HG03342 (cell line): ENCODE measurements at regions not wholly inside any gene's neighbourhood (a gene's known extent, or its start where the extent isn't known, plus 50 kb on each side); places are given as distances from the start of the nearest gene placed in this dataset.

Experiments
- ATAC-seq: cut with Tn5 transposase; IDR thresholded peaks from one replicate; pipeline ENCODE4 v1.9.1; 2021; ENCODE audit warnings: mild to moderate bottlenecking, moderate library complexity; ENCODE audit not compliant: unreplicated experiment

DNA sequence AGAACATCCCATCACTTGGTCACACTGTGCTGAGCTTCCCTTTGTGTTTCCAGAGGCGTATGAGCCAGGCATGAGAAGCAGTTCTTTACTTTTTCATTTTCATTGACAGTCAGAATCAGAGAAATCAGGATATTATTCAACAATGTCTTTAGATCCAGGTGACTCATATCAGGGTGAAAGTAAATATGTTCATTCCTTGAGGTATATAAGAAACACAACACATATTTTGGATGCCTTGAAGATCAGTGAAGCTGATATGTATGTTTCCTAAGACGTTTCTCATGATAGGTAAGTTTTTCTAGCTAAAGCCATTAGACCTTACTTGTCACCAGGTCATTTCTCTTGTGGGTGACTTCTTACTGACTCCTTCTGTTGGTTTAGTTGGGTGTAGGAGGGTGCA, 505.6 kb downstream of the CDH26 start:
- no peak for ATAC-seq

- ATAC-seq, result no peak
These were observed 507.2 kb downstream of the CDH26 start for GRCh38 chr20:60465439-60465838.

DNA sequence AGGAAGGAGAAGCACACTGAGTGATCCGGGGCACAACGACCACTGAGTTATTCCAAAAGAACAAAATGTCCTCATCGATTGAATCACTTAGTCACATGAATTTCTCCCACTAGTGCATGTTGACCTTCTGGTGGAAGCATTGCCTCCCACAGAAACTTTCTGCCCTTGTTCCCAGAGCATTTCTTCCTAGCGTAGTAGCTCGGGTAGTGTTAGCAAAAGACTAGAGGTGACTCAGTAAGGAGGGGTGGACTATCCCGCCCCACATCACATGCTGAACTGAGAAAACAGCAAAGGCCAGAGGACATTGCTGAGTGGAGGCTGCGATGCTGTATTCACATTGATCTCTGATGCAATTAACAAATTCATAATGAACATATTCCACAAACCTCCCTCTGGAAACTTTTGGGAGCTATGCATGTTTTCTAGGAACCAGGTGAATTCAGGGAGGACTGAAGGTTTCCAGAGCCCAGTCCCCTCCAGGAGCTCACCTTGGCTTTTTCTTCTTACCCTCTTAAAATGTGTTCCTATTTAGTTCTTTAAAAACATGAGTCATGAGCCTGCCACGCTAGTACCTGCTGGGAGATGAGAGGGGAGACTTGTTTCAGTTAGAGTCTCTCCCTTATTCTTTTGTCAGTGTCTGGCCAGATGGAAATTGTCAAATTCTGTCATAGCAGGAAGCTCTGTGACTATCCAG, 507.9 kb downstream of the CDH26 start:
- no peak for ATAC-seq

GRCh38 chr20:60466687-60467022, 508.4 kb downstream of the CDH26 start:
- ATAC-seq, result no peak

DNA sequence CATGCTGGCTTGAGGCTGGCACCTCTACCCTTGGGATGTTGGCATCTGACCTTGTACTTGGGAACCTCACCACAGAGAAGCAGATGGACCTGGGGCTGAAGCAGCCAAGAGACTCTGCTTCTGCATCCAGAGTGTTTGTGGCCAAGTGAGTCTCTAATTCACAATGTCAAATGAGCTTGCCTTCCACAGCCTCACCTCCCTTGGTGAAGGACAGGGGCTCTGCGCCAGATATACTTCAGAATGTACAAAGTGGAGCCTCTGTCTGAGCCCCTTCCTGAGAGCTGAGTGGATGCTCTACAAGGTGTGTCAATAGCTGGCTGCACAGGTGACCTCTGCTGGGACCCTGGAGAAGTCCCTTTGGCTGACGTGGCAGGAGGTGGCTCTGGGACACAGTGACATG, 508.9 kb downstream of the CDH26 start:
- no peak for ATAC-seq

DNA sequence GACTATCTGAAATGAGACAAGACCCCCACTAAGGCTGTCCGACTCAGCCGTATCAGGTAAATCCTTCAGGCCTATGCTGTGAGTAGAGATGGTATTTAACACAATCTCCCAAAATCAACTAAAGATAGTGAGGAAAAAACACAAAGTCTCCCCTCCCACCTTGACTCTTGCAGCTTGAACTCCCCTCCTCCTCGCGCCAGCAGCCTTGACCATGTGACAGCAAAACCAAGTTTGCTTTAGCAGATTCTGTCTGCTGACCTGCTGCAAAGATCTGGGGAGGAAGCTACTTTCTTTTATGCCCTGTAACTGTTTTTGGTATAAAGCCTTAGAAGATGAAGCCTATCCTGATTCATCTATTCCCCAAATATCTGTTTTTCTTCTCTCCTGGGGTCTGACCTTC, 509.5 kb downstream of the CDH26 start:
- no peak for ATAC-seq

DNA sequence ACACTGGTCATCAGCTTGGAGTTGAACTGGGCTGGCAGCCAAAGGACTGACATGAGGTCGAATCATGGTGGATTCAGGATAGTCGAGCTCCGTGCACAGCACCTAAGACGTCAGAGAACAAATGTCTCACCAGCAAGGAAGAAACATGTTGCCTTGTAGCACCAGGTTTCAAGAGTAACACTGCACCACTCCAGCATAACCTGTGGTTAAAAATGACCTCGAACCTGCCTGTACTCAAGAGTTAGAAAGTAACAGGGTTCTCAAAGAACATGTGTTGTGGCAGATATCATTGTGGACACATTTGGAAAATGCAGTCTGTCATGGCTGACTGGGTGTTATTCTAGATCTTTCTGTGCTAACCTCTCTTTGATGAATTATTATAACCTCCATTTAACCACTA, 511.6 kb downstream of the CDH26 start:
- ATAC-seq, result no peak

DNA sequence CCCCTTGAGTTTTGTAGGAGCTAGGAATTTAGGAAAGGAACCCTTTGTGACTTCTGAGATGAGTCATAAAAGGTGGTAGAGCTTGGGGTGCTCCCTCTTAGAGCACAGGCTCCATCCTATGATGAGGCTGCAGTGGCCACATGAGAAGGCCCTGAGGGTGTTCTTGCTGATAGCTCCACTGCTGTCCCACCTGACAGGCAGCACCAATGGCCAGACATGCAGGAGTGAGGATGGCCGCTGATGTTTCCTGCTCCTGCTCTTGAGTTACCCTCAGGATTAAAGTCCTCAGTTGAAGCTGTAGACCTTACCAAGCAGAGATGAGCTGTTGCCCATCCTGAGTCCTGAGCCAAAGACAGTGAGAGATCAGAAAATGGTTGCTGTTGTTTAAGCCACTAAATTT, 512.1 kb downstream of the CDH26 start:
- ATAC-seq, result no peak

GRCh38 chr20:60473211-60473610, 515.0 kb downstream of the CDH26 start:
- ATAC-seq, result no peak

GRCh38 chr20:60474385-60474910, 516.2 kb downstream of the CDH26 start:
- no peak for ATAC-seq

DNA sequence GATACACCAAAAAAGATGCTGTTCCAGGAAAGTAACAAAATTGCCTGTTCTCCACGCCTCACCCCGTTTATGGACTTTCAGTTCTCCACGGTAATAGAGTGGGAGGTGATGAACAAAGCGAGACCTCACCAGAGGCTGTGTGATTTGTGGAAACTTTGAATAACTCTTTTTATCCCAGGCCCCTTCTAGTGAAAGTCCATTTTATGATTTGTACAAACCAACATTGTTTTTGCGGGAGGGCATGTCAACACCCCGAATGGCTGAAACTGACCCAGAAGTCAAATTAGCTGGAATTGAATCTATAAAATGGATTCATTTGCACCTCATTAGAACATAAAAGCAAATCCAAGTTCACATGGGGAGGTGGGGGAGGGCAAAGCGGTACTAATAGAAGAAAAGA, 517.8 kb downstream of the CDH26 start:
- ATAC-seq, result no peak

GRCh38 chr20:60477958-60478357, 519.7 kb downstream of the CDH26 start:
- no peak for ATAC-seq

DNA sequence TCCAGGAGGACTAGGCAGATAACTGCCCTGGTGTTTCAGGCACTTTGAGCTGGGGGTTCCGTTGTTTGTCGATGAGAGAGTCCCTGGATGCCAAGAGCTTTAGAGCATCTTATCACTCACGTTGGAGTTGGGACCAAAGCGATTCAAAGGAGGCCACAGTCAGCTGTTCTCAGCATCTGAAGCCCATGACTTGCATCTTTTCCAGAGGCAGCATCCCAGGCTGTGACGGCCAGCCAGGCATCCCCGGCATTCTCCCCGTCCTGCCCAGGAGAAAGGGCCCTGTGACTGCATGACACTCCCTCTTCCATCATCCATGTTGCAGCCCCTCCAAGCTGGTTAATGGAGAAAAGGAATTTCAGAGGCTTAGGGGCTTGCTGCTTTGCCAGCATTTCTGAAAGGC, 520.3 kb downstream of the CDH26 start:
- ATAC-seq, result no peak

- ATAC-seq, result no peak
These were observed 522.9 kb downstream of the CDH26 start for GRCh38 chr20:60480950-60481742.

DNA sequence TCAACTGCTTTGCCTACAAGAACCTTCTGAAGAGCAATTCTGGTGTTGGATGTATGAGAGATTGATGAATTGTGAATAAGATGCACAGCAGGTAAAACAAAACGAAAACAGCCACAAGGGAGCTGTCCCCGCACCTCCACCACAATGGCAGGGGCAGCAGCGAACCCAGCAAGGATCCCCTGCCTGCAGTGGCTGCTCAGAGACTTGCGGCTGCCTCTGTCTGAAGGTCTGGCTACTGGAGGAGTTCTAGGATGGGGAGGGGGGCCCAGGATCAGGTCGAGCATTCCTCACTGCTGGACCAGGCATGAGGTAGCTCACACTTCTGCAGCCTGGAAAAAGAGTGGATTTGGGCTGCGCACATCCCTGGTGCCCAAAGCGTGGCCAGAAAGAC, 523.5 kb downstream of the CDH26 start:
- no peak for ATAC-seq

GRCh38 chr20:60482221-60483008, 524.2 kb downstream of the CDH26 start:
- ATAC-seq, result no peak

DNA sequence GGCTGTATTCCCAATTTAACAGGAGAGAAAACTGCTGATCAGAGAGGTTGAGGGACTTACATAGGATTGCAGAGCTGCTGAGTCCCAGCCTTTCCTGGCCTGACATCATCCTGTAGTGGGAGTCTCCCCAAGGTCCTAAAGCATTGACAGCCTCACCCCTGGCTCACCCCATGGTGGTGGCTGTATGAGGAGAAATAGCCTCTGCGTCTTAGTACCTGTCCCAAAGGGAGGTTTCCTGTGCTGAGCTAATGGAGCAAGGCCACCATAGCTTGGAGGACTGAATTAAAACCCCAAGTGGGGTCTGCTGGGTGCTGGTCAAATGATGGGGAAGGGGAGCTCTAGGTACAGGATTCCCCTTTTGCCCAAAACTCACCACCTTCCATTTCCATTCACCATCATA, 525.1 kb downstream of the CDH26 start:
- no peak for ATAC-seq

DNA sequence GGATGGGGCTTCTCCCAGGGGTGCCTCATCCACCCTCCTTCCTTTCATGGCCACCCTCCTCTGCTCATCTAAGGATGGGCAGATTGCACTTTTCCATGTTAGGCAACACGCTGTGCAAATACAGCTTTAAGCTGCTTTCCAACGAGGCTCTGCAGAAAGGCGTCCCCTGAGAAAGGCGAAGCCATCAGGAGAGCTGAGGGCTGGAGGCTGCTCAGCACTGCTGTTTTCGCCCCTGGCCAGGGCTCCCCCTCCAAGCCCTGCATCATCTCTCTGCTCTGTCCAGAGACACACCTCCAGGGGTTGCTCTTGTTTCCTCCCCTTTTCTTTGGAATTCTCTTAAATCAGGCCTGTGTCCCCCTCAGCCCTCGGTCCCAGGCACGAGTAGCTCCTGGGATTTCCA, 526.1 kb downstream of the CDH26 start:
- no peak for ATAC-seq

DNA sequence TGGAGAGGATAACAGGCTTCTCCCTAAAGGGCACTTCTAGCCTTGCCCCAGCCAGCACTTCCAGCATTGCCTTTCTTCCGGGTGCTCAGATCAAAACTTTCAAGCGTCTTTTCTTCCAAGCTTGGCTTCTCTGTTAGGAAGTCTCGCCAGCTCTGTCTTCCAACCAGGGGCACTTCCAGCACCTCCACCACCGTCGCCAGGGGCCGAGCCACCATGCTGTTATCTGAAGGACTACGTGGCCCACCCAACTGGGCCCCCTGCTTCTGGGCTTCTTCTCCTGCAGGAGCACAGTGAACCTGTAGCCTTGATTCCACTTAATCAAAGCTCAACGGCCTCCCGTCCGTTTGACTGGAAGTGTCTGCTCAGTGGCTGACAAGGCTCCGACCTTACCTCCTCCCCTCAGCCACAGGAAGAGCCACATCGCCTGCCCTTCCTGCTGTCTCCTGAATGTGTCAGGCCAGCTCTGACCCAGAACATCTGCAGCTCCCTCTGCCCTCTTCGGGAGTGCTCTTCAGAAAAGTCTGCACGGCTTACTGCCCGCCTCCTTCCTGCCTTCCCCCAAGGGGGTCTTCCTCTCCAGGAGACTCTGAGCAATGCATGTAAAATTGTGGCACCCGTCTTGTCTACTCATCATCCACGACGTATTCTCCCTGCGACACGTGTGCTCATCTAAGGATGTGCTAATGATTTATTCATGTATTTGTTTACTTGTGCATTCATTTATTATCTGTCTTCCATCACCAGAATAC, 527.0 kb downstream of the CDH26 start:
- ATAC-seq, result no peak

GRCh38 chr20:60486315-60486714, 528.1 kb downstream of the CDH26 start:
- ATAC-seq, result no peak

GRCh38 chr20:60486937-60487336, 528.7 kb downstream of the CDH26 start:
- ATAC-seq, result no peak
